Skeletal muscle tissue (tissue), 3 donors: ENCODE measurements at regions not wholly inside any gene's neighbourhood (a gene's known extent, or its start where the extent isn't known, plus 50 kb on each side); places are given as distances from the start of the nearest gene placed in this dataset.

ENCODE experiments used
- H3K27ac ChIP-seq: one replicate; pipeline ENCODE4 v1.7.0; 2013; ENCODE audit warnings: mild to moderate bottlenecking, low read depth, low read length, inconsistent platforms
- H3K27me3 ChIP-seq, 3 donors: one replicate each; pipeline ENCODE4 v1.7.0; 2013; ENCODE audit warnings: low read length in 3 of 3; ENCODE audit not compliant: control insufficient read depth in 3 of 3, insufficient read depth in 3 of 3
- H3K36me3 ChIP-seq, 3 donors: one replicate each; pipeline ENCODE4 v1.7.0; 2013; ENCODE audit warnings: low read length in 3 of 3; ENCODE audit not compliant: control insufficient read depth in 3 of 3, insufficient read depth in 3 of 3
- H3K4me1 ChIP-seq, 3 donors: one replicate each; pipeline ENCODE4 v1.7.0; 2013; ENCODE audit warnings: low read length in 3 of 3, mild to moderate bottlenecking in 3 of 3; ENCODE audit not compliant: control insufficient read depth in 3 of 3, insufficient read depth in 3 of 3
- H3K4me3 ChIP-seq, 3 donors: one replicate each; pipeline ENCODE4 v1.7.0; 2013; ENCODE audit warnings: low read length in 3 of 3
- H3K9ac ChIP-seq, 3 donors: one replicate each; pipeline ENCODE4 v1.7.0; 2013; ENCODE audit warnings: low read length in 3 of 3, mild to moderate bottlenecking in 3 of 3, moderate library complexity in 2 of 3, low read depth in 1 of 3
- H3K9me3 ChIP-seq, 3 donors: one replicate each; pipeline ENCODE4 v1.7.0; 2013; ENCODE audit warnings: low read length in 3 of 3; ENCODE audit not compliant: control insufficient read depth in 3 of 3
- donor health status: Osteomylitis.

- Histone ChIP-seq H3K36me3 (no peaks in the 10 kb centered on the region), H3K9ac (no peak overlapping the region), H3K27me3 (no peaks in the 10 kb centered on the region), H3K4me3 (no peak overlapping the region), H3K9me3 (no peaks in the 10 kb centered on the region), H3K4me1 (peaks cover 0 to 9% (median 0%) of the 10 kb centered on the region in 3 donors), H3K27ac (no peak overlapping the region)
These were observed 297.6 kb downstream of the MAN2A1 start for GRCh38 chr5:109987355-109987754.

GRCh38 chr5:109987970-109988369, 298.2 kb downstream of the MAN2A1 start:
- H3K27me3 ChIP-seq = no peaks in the 10 kb centered on the region
- H3K9ac ChIP-seq = no peak overlapping the region
- no peak overlapping the region for H3K4me3 ChIP-seq
- H3K27ac ChIP-seq = no peak overlapping the region
- no peaks in the 10 kb centered on the region for H3K9me3 ChIP-seq
- peaks cover 0 to 9% (median 0%) of the 10 kb centered on the region in 3 donors for H3K4me1 ChIP-seq
- H3K36me3 ChIP-seq = no peaks in the 10 kb centered on the region

- no peak overlapping the region for H3K9ac ChIP-seq
These were observed 299.4 kb downstream of the MAN2A1 start for GRCh38 chr5:109989161-109989560.

DNA sequence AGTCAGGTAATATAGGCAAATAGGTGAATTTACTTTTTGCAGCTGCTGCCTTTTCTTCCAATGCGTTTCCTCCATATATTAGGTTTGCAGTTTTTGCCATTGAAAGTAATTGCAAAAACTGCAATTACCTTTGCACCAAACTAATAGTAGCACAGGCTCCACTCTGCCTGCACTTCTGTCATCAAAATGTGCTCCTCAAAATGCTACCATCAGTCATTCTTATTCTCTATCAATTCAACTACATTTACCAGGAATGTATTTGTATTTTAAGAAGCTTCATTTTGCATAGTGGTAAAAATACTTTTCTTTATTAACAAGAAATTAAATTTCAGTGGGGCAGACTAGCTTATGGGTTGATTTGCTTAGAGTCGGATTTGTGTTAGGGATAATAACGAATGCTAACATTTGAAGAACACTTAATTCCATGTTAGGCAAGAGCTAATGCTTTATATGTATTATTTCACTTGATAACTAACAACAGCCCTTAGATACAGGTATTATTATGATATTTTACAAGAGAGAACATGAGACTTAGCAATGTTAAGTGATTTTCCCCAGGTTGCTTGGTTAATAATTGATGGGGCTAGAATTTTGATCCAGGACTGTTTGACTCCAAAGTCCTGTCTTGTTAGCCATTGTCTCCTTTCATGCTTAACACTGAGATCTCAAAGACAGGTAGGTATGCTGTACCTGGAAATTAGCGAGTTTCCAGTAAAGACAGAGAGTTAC, 300.4 kb downstream of the MAN2A1 start:
- no peaks in the 10 kb centered on the region for H3K9me3 ChIP-seq
- H3K4me3 ChIP-seq = no peak overlapping the region
- peaks cover 0 to 9% (median 0%) of the 10 kb centered on the region in 3 donors for H3K4me1 ChIP-seq
- no peak overlapping the region for H3K9ac ChIP-seq
- no peaks in the 10 kb centered on the region for H3K36me3 ChIP-seq
- H3K27me3 ChIP-seq = no peaks in the 10 kb centered on the region
- H3K27ac ChIP-seq = no peak overlapping the region

More at GRCh38 chr5:109989161-109989560, 299.4 kb downstream of the MAN2A1 start:
- H3K9me3 ChIP-seq = no peaks in the 10 kb centered on the region
- no peak overlapping the region for H3K27ac ChIP-seq
- no peaks in the 10 kb centered on the region for H3K27me3 ChIP-seq
- peaks cover 0 to 9% (median 0%) of the 10 kb centered on the region in 3 donors for H3K4me1 ChIP-seq
- no peak overlapping the region for H3K4me3 ChIP-seq
- H3K36me3 ChIP-seq = no peaks in the 10 kb centered on the region

DNA sequence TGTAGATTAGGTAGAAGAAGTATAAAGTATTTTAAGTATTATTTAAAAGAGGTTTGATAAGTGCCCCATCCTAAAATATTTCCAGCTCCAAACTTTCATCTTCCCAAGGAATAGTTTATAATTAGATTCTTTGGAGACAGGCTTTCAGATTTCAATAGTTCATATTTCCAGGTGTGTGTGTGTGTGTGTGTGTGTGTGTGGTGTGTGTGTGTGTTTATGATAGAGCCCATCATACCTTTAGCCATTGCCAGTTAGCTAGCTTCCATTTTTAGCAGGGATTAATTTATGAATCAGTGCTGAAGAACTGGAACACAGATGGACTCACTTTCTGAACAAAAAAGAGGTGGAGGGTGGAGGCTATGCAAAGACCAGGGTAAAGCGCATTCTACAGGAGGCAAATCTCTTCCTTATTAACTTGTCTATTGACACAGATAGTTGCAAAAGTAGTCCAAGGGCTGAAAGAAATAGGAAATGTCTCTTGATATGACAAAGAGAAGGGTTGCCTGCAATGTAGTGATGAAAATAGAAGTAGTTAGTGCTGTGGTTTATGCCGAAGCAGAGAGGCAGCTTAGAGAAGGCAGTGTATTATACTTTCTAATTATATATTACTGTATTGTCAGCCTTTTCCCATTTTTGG, 301.1 kb downstream of the MAN2A1 start:
- peaks cover 0 to 9% (median 0%) of the 10 kb centered on the region in 3 donors for H3K4me1 ChIP-seq
- no peak overlapping the region for H3K27ac ChIP-seq
- no peak overlapping the region for H3K9ac ChIP-seq
- no peaks in the 10 kb centered on the region for H3K27me3 ChIP-seq
- H3K4me3 ChIP-seq = no peak overlapping the region
- H3K9me3 ChIP-seq = no peaks in the 10 kb centered on the region
- no peaks in the 10 kb centered on the region for H3K36me3 ChIP-seq

DNA sequence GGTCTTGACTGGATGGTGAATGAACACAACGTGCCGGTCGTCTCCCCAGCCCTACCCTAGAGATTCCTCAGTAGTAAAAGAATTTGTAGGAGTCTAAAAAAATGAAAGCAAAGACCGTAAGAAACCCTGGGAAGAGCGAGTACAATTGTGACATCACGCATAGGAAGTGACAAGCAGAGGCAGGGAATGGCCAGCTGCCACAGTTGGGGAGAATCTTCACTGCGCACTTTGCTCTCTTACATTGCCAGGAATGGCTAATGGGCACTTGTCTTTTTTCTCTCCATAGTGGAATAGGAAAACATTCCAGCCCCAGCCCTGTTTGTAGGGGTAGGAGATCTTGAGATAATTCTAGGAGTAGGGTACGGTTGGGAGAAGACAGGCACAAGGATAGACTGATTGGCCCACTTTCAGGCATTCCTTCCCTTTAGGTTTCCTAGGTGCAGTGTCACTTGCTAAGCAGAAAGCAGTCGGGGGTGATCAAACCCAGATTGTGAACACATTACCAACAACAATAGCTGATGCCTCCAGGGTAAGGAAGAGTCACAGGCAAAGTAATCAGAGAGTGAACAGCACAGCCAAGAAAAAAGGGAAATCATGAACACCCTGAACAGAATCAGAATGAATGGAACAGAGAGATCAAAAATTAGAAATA, 302.7 kb downstream of the MAN2A1 start:
- Histone ChIP-seq H3K36me3 (no peaks in the 10 kb centered on the region), H3K4me1 (peaks cover 0 to 9% (median 0%) of the 10 kb centered on the region in 3 donors), H3K27me3 (no peaks in the 10 kb centered on the region), H3K9ac (no peak overlapping the region), H3K4me3 (no peak overlapping the region), H3K27ac (no peak overlapping the region), H3K9me3 (no peaks in the 10 kb centered on the region)

DNA sequence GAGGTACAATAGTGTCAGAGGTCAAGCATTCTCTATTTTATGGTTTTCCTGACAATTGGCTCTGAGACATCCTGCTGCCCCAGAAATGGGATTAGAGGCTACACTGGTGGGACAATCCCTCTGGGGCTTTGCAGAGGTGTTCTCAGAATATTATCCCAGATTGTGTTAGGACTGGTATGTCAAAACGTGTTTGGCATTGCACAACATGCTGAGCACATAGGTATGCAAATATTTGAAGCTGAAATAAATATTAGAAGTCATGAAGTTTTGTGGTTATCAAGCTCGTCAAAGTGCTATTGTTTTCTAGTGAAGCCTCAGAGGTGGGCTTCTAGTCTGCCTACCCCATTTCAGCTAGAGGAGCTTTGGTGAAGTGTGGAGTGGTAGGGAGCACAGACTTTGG, 304.4 kb downstream of the MAN2A1 start:
- H3K27ac ChIP-seq = no peak overlapping the region
- no peaks in the 10 kb centered on the region for H3K36me3 ChIP-seq
- H3K27me3 ChIP-seq = no peaks in the 10 kb centered on the region
- H3K9me3 ChIP-seq = no peaks in the 10 kb centered on the region
- no peak overlapping the region for H3K9ac ChIP-seq
- H3K4me3 ChIP-seq = no peak overlapping the region
- no peaks in the 10 kb centered on the region for H3K4me1 ChIP-seq

DNA sequence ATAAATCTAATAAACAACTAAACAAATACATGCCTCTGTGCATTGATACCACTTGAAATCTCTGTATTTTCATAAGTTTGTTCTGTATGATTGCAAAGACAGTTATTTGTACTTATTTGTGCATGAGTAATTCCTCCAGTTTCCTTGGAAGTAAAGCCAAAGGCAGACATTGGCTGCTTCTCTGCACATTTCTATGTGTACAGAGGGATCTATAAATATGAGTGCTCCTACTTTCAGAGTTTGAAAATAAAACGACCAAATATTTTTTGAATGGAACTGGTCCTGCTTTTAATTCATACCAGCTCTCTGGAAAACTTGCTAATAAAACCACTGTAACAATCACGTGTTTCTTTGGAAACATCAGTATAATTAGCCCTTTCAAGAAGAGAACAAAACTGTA, 306.5 kb downstream of the MAN2A1 start:
- Histone ChIP-seq H3K9me3 (no peaks in the 10 kb centered on the region), H3K27me3 (no peaks in the 10 kb centered on the region), H3K4me3 (no peak overlapping the region), H3K36me3 (no peaks in the 10 kb centered on the region), H3K27ac (no peak overlapping the region), H3K4me1 (no peaks in the 10 kb centered on the region), H3K9ac (no peak overlapping the region)

DNA sequence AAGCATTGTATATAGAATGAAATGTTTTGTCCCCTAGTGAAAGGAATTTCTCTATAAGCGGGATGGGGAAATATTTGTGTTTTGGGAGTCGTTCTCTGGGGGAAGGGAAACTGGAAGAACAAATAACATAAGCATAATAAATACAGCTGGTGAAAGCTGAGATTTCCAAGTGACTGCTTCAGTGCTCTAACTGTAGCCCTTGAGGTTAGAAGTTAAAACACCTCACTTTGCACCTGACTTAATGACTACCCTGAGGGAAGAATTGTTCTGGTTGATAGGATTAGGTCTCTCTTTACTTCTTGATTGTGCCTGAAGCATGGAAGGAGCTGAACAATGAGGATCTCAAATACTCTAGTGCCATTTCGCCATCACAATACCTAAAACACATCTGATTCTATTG, 307.4 kb downstream of the MAN2A1 start:
- H3K9ac ChIP-seq = no peak overlapping the region
- H3K27me3 ChIP-seq = no peaks in the 10 kb centered on the region
- H3K36me3 ChIP-seq = no peaks in the 10 kb centered on the region
- no peak overlapping the region for H3K27ac ChIP-seq
- no peak overlapping the region for H3K4me3 ChIP-seq
- H3K4me1 ChIP-seq = no peaks in the 10 kb centered on the region
- no peaks in the 10 kb centered on the region for H3K9me3 ChIP-seq

GRCh38 chr5:109998208-109998607, 308.5 kb downstream of the MAN2A1 start:
- H3K36me3 ChIP-seq = no peaks in the 10 kb centered on the region
- no peaks in the 10 kb centered on the region for H3K4me1 ChIP-seq
- no peak overlapping the region for H3K9ac ChIP-seq
- no peak overlapping the region for H3K27ac ChIP-seq
- H3K4me3 ChIP-seq = no peak overlapping the region
- H3K27me3 ChIP-seq = no peaks in the 10 kb centered on the region
- no peaks in the 10 kb centered on the region for H3K9me3 ChIP-seq
